ENCODE measurements at regions not wholly inside any gene's neighbourhood (a gene's known extent, or its start where the extent isn't known, plus 50 kb on each side); places are given as distances from the start of the nearest gene placed in this dataset.

DNA sequence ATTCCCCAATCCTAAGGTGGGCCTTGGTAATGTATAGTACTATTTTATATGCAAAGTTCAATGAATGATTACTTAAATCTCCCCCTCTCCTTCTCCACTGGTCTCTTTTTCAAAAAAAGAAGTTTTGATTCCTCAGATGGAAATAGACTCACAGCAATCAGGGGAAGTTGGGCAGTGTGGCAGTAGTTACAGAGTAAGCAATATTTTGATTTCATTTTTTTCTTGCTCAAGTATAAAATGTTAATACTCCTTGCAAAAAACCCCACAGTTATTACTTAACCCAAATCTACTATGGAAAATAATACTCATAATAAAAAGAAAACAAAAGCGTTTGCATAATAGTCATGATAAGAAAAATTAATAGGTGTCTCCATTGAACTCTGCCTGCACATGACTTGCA is 56.9 kb upstream of the CXCL8 start:
- no peak for TF ChIP-seq SP1 (IDR thresholded peaks at IDR 0.05)
- no peak for TF ChIP-seq ZNF384 (IDR thresholded peaks at IDR 0.05)
- no peak for TF ChIP-seq BHLHE40 (IDR thresholded peaks at IDR 0.05; ENCODE audit: borderline replicate concordance)
- no peak for TF ChIP-seq CTBP1 (IDR thresholded peaks at IDR 0.05; ENCODE audit: borderline replicate concordance)
- no peak for TF ChIP-seq ELF4 (IDR thresholded peaks at IDR 0.05)
